GM18505 (cell line): ENCODE measurements at regions not wholly inside any gene's neighbourhood (a gene's known extent, or its start where the extent isn't known, plus 50 kb on each side); places are given as distances from the start of the nearest gene placed in this dataset.

Source experiments
- ATAC-seq: cut with Tn5 transposase; IDR thresholded peaks from one replicate; pipeline ENCODE4 v1.9.1; 2021; ENCODE audit not compliant: unreplicated experiment
- POLR2A ChIP-seq: IDR thresholded peaks from 4 replicates; pipeline ENCODE4 v1.6.1; 2011; ENCODE audit warnings: borderline replicate concordance; ENCODE audit not compliant: insufficient read depth, insufficient read length; ENCODE audit errors: extremely low read depth

DNA sequence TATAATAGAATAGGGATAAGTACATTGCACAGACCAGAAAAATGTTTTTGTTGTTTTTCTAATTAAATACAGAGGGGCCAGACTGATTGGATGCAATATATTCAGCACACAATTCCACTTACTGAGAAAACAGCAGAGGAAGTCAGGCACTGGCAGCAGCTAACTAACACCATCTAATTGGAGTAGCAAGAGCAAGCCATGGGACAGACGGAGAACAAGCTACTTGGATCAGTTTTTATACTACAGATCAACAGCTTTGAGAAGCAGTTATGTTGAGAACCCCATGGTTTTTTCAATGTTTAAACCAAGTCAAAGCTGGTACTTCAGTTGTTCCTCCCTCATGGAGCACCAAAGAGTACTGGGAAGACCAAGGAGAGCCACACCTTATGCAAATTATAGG is 1249.4 kb downstream of the LRFN5 start:
- no peak for TF ChIP-seq POLR2A
- ATAC-seq = no peak

DNA sequence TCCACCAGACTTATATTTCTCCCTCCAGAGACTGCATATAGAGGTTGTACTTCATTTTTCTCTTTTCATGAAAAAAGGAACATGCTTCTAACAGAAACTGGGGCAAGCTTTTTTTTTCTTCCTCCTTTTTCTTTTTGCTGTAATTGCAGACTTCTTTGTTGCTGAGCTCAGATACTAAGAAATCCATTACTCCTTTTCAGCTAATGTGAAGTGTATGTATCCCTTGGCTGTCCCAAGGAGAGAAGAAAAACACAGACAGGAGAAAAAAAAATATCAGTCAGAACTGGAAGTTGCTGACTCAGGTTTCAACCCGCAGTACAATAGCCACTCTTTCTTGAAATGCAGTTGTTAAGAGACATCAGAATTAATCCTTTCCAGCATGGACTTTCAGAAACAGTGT is 1248.4 kb downstream of the LRFN5 start:
- no peak for TF ChIP-seq POLR2A
- no peak for ATAC-seq

DNA sequence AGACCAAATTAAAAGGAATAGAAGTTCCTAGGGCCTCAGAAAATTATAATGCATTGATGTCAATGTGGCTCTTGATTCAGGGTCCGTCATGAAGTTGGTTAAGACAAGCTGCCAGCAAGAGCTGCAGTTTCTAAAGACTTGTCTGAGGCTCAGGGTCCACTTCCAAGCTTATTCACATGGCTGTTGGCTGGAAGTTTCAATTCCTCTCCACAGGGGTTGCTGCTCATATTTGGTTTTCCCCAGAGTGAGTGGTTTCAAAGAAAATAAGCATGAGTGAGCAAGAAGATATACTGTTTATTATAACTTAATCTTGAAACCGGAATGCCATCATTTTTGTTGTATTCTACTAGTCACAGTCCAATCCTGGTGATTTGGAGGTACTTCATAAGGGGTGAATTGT is 1247.4 kb downstream of the LRFN5 start:
- TF ChIP-seq POLR2A = no peak
- ATAC-seq = no peak

DNA sequence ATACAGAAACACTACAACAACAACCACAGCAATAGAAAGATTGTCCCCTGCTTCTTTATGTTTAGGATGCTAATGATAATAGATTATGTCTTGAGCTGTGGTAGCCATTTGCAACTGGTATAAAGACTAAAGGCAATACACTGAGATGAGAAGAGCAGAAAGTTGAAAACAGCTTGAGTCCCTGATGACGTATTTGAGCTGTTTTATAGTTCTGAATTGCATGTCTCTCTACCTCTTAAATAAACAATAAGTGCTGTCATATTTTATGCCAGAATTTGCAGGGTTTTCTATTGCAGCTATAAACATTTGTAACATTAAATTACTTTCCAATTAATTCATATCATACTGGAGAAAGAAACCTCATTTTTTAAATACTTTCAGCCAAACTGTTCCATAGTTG is 1242.0 kb downstream of the LRFN5 start:
- TF ChIP-seq POLR2A = no peak
- ATAC-seq = no peak

DNA sequence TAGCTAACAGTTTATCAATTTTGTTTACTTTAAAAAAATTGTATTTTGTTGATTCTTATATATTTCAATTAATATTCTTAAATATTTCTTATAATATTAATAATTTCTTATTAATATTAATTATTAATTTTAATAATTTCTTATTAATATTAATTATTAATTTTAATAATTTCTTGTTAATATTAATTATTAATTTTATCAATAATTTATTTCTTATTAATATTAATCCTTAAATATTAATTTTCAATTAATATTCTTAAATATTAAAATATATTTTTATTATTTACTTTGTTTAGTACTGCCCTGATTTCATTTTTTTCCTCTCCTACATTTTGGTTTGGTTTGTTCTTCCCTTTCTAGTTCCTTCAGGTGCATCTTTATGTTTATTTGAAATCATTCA is 1208.1 kb downstream of the LRFN5 start:
- no peak for TF ChIP-seq POLR2A
- ATAC-seq = no peak

DNA sequence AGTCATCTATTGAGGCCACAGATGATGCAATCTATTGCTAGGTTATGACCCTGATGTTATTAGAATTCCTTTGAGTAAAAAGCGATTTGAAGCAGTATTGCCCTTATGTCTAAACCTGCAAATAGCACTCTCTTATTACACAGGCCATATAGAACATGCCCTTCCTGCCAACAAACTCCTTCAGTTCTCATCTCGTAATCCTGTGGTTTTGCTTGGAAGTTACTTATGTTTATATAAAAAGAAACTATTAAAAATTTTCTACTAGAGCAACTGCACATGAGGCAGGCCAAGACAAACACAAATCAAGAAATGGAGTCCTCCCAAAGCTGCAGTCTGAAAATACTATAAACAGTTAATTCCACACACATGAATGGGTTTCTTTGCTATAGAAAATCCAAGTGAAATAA is 1200.2 kb downstream of the LRFN5 start:
- no peak for ATAC-seq
- TF ChIP-seq POLR2A = no peak

DNA sequence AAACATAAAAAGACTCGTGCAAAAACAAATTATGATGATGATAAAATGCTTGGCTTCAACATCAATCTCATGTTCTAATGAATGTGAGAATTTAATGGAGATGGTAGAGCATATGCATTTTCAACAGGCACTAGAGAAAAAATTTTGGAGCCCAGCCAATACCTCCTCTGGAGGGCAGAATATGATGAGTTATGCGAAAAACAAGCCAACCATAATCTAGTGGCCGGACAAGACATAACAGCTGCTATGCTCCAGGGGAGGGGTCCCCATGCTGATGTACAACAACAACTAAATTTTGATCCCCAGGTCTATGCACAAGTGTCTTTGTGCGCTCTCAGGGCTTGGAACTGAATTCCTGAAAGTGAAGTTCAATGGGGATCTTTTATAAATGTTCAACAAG is 1197.5 kb downstream of the LRFN5 start:
- TF ChIP-seq POLR2A = no peak
- ATAC-seq = no peak

DNA sequence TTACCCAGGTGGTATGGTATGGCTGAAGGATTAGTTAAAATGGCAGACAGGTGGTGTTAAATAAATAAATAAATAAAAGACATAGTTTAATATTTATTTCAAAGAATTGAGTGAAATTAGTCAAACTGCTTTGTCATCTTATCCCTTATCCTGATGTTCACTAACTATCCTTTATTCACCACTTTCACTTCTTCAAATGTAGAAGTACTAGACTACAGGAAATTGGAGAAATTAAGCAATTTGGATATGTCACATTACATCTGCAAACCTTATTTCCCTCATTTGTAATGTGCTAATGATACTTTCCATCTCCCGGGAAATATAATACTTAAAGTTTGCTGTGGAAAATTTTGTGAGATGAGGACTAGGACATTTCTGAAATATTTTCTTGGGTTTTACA is 1195.7 kb downstream of the LRFN5 start:
- TF ChIP-seq POLR2A = no peak
- ATAC-seq = no peak

DNA sequence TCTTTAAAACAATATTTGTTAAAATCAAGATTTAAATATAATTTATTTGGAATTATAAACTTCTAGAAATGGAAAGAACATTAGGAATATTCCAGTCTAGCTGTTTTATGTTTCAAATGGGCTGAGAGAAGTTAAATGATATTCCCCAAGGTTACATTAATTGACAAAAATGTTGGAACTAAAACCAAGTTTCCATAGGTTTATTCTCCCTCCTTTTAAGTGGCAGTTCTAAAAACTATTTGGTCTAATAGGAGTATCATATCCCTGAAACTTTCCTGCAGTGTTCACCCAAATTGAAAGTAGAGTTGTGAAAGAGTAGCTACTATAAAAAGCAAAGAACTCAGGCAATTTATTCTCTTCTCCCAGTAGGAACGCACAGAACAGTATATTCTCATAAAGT is 1185.5 kb downstream of the LRFN5 start:
- no peak for TF ChIP-seq POLR2A
- no peak for ATAC-seq

DNA sequence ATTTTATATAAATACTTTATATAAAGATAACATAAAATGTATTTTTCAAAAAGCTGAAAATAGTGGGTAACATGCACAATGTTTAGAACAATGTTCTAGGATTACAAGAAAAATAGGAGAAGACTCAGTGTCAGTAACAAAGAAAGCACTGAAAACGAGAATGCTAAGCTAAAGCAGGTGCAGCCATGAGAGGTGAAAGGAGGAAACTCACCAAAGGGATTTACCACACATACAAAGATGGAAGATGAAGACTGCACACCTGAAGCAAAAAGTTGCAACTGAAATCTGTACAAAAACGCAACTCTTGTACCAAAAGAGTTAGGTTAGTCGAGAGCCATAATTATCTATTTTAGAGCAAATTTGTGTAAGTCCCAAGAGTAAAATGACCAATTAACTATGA is 1176.1 kb downstream of the LRFN5 start:
- no peak for TF ChIP-seq POLR2A
- no peak for ATAC-seq

DNA sequence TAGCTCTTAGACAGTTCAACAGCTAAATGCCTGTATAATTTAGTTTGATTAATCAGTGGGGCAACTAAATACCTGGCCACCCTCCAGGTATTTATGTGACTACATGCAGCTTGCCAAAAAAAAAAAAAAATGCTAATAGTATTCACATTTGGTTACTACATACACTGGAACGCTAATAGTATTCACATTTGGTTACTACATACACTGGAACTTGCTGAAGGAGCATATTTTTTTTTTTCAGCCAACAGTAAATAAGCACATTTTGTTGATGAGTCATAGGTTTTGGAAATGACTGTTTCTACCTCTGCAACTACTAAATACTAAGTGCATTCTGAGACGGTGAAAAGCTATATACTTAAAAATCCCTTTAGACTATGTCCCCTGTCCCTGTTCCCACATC is 1172.3 kb downstream of the LRFN5 start:
- TF ChIP-seq POLR2A = no peak
- ATAC-seq = no peak

DNA sequence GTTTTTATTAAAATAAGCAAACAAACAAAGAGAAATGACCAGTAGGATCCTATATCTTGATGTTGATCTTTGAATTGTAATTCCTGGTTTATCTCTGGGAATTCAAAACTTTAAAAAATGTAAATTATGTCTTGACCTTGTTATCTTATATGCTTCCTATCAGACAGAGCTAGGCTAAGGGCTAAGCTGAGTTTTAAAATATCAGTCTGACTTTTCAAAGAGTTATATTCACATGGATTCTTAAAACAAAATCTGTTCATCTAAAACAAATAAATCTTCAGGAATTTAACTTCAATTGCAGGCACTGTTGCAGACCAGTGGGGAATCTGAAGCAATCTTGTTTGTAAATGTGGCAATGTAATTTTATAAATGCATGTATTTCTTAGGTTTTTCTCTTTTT is 1144.1 kb downstream of the LRFN5 start:
- ATAC-seq = no peak
- TF ChIP-seq POLR2A = no peak

DNA sequence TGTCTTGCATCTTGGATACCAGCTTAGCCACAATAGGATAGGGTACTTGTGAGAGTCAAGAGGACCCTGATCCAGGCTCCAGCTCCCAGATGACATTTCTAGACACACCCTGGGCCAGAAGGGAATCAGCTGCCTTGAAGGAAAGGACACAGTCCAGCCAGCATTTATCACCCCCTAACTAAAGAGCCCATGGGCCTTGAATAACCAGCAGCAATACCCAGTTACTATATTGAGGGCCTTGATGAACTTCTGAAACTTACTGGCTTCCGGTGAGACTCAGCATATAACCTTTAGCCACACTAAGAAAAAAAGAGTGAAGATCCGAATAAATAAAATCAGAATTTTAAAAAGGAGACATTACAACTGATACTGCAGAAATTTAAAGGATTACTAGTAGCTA is 1135.4 kb downstream of the LRFN5 start:
- TF ChIP-seq POLR2A = no peak
- no peak for ATAC-seq

DNA sequence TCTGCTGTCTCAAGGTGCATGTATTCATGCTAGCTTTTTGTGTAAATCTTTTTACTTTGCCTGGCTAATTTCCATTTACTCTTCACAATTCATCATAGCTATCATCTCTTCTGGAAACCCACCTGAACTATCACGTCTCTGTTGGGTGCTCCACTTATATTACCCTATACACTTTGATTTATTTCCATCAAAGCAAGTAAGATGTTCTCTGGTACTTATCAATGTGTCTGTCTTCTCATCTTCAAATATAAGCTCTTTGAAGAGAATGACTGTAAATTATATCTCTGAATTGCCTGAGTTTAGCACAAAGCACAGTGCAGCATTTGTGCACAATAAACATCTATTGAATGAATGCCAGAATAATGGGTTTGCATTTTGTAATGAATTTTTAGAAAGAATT is 1129.7 kb downstream of the LRFN5 start:
- TF ChIP-seq POLR2A = no peak
- no peak for ATAC-seq

DNA sequence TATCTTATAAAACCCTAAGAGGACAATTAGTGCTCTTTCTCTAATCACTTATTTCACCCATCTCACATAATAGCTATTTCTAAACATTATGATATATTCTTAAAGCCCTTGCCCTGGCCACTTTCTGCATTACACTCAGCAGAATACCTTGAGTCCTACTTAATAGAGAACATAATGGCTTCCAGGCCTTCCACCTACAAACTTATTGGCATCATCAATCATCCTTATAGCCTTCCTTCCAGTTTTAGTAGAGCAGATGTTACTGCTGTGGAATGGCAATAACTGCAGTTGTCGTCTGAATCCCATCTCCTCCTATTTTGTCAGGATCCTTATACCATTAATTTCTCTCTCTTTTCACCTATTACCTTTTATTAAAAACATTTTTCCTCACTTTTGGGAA is 1127.4 kb downstream of the LRFN5 start:
- TF ChIP-seq POLR2A = no peak
- ATAC-seq = no peak
